Stimulated activated CD8-positive, alpha-beta memory T cell treated with anti-CD3 and anti-CD28 coated beads, Interleukin-4, amount 100 ng/mL, for 1 hour (primary cell): ENCODE measurements at regions not wholly inside any gene's neighbourhood (a gene's known extent, or its start where the extent isn't known, plus 50 kb on each side); places are given as distances from the start of the nearest gene placed in this dataset.
"Not testable (repeated sequence)": the region's sequence is repeated elsewhere in the genome, so short reads cannot be mapped to it uniquely, and the experiment has no call there.

ENCODE experiments used
- DNase-seq, 2 donors: peaks; one replicate each; pipeline ENCODE4 v3.0.0-alpha.2; 2020; ENCODE audit warnings: low read depth in 2 of 2, low spot score in 1 of 2

- no peak for DNase-seq
Measured at GRCh38 chr6:134642279-134642678, 307.6 kb downstream of the ALDH8A1 start.

GRCh38 chr6:134640975-134641429, 308.9 kb downstream of the ALDH8A1 start:
- peak; percentile 41 to 55 for DNase-seq

GRCh38 chr6:134640229-134640628, 309.7 kb downstream of the ALDH8A1 start:
- DNase-seq: no peak

- DNase-seq: no peak
Measured at GRCh38 chr6:134637847-134638437, 312.0 kb downstream of the ALDH8A1 start.

- no peak for DNase-seq
Measured at GRCh38 chr6:134637282-134637681, 312.6 kb downstream of the ALDH8A1 start.

GRCh38 chr6:134636186-134636799, 313.6 kb downstream of the ALDH8A1 start:
- no peak for DNase-seq

GRCh38 chr6:134634966-134635365, 314.9 kb downstream of the ALDH8A1 start:
- no peak for DNase-seq

GRCh38 chr6:134634466-134634865, 315.4 kb downstream of the ALDH8A1 start:
- DNase-seq: no peak

- DNase-seq: not testable (repeated sequence)
Measured at GRCh38 chr6:134632982-134633940, 315.3 kb upstream of the SGK1 start.

- DNase-seq: no peak
Measured at GRCh38 chr6:134632024-134632423, 314.1 kb upstream of the SGK1 start.

- DNase-seq: no peak
Measured at GRCh38 chr6:134631398-134631924, 313.5 kb upstream of the SGK1 start.

GRCh38 chr6:134630508-134631121, 312.7 kb upstream of the SGK1 start:
- no peak for DNase-seq

- DNase-seq: no peak
Measured at GRCh38 chr6:134628154-134628553, 310.2 kb upstream of the SGK1 start.

- no peak for DNase-seq
Measured at GRCh38 chr6:134627707-134628106, 309.8 kb upstream of the SGK1 start.

- no peak for DNase-seq
Measured at GRCh38 chr6:134626589-134626988, 308.7 kb upstream of the SGK1 start.

- DNase-seq: no peak
Measured at GRCh38 chr6:134626086-134626485, 308.2 kb upstream of the SGK1 start.

GRCh38 chr6:134624781-134625180, 306.9 kb upstream of the SGK1 start:
- DNase-seq: no peak

- DNase-seq: no peak
Measured at GRCh38 chr6:134623401-134623800, 305.5 kb upstream of the SGK1 start.

GRCh38 chr6:134622382-134623173, 304.7 kb upstream of the SGK1 start:
- DNase-seq: no peak

GRCh38 chr6:134621858-134622257, 303.9 kb upstream of the SGK1 start:
- no peak for DNase-seq
